NCI-H82 treated with DMSO at 0.1 percent for 48 hours (cell line): ENCODE measurements at regions not wholly inside any gene's neighbourhood (a gene's known extent, or its start where the extent isn't known, plus 50 kb on each side); places are given as distances from the start of the nearest gene placed in this dataset.
"Not testable (repeated sequence)": the region's sequence is repeated elsewhere in the genome, so short reads cannot be mapped to it uniquely, and the experiment has no call there.

ENCODE experiments used
- DNase-seq: peaks from one replicate; lab custom pipeline; 2025; ENCODE audit not compliant: unreplicated experiment; lab: John Stamatoyannopoulos, UW

GRCh38 chr5:79924936-79925893, 65.8 kb downstream of the MTX3 start:
- DNase-seq: peak; percentile 1

- DNase-seq: no peak
These were observed 67.6 kb downstream of the MTX3 start for GRCh38 chr5:79923431-79923830.

- DNase-seq: no peak
These were observed 68.4 kb downstream of the MTX3 start for GRCh38 chr5:79922626-79923025.

DNA sequence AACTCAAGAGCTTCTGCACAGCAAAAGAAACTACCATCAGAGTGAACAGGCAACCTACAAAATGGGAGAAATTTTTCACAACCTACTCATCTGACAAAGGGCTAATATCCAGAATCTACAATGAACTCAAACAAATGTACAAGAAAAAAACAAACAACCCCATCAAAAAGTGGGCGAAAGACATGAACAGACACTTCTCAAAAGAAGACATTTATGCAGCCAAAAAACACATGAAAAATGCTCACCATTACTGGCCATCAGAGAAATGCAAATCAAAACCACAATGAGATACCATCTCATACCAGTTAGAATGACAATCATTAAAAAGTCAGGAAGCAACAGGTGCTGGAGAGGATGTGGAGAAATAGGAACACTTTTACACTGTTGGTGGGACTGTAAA, 83.6 kb downstream of the MTX3 start:
- not testable (repeated sequence) for DNase-seq

GRCh38 chr5:79902571-79902970, 88.5 kb downstream of the MTX3 start:
- not testable (repeated sequence) for DNase-seq

- DNase-seq: no peak
These were observed 89.4 kb downstream of the MTX3 start for GRCh38 chr5:79901631-79902030.

- no peak for DNase-seq
These were observed 92.5 kb downstream of the MTX3 start for GRCh38 chr5:79898611-79899010.

DNA sequence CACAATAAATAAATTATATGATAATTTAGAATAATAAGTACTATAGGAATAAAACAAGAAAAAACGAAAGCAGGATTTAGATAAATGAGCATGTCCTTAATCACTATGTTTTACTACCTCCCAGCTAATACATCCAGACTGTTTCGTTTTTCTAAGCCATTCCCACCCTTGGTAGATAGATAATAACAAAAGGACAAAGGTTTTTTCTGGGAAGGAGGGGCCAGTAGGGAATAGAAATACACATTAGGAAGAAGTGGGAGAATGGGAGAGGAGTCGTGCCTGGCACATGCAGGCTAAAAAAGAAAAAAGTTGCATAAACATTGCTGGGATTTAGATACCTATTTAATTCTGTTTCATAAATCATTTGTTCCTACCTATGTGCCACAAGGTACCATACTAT, 97.1 kb downstream of the MTX3 start:
- DNase-seq: no peak

- no peak for DNase-seq
These were observed 97.6 kb downstream of the MTX3 start for GRCh38 chr5:79893485-79893884.

- DNase-seq: no peak
These were observed 100.2 kb downstream of the MTX3 start for GRCh38 chr5:79890930-79891249.

GRCh38 chr5:79890119-79890929, 100.7 kb downstream of the MTX3 start:
- no peak for DNase-seq

DNA sequence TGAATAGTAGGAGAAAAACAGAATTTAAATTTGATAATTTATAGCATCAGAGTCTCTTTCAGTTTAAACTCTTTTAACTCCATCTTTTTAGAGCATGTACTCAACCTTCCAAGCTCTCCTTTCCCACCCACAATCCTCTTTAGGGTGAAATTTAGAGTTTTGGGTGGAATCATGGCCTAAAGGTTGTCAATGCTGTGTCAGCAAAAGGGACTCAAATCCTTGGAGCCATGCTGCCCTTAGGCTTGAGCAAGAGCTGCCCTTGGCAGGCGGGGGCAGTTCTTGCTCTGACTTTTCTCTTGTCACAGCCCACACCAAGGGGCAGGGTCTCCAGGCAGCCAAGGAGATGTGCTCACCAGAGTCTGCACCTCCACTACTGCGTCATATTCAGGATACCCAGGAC, 102.4 kb downstream of the MTX3 start:
- DNase-seq: no peak

DNA sequence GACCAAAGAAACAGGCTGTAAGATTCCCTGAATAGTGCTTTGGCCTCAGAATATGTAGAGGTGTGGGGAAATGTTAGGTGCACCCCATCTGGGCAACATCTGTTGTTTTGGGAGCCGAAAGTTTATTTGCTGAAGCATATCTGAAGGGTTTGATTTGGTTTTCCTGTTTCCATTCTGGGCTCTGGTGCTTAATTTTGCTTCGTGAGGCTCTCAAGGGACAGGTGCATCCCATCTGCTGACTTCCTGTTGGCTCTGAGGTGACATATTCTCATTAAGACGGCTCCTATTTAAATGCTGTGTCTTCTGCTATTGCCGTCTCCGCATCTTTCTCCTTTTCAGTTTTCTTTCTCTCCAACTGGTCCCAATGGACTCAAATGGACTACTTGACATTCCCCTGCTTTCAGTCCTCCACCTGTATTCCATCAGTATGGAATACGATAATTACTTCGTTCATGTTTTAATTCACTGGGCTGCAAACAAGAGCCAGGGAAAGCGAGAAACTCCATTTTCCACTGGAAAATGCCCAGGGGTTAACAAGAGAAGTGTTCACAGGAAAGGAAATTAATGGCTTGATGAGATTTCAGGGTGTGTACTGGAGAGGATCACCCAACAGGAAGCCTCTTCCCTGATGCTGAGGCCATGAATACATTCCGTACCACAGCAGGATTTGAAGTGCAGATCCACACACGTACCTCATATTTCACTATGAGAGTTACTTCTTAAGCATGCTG, 104.0 kb downstream of the MTX3 start:
- DNase-seq: no peak

DNA sequence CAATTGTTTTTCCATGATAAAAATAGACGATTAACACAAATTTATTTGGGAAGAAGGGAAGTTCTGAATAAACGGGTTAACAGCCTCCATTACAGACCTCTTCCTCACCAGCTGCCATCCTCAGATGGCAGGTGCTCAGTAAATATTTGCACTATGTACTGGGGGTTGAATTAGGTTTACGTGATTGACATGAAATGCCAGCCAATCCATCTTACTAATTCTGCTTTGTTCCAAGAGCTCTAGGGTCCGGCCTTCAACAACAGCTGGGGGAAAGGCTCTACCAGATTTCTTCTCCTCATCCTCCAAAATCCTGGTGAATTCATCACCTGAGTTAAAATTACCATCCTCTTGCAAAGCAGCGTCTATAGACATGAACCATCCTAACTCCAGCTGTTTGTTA, 104.6 kb downstream of the MTX3 start:
- DNase-seq: no peak

GRCh38 chr5:79879880-79880279, 111.2 kb downstream of the MTX3 start:
- not testable (repeated sequence) for DNase-seq

DNA sequence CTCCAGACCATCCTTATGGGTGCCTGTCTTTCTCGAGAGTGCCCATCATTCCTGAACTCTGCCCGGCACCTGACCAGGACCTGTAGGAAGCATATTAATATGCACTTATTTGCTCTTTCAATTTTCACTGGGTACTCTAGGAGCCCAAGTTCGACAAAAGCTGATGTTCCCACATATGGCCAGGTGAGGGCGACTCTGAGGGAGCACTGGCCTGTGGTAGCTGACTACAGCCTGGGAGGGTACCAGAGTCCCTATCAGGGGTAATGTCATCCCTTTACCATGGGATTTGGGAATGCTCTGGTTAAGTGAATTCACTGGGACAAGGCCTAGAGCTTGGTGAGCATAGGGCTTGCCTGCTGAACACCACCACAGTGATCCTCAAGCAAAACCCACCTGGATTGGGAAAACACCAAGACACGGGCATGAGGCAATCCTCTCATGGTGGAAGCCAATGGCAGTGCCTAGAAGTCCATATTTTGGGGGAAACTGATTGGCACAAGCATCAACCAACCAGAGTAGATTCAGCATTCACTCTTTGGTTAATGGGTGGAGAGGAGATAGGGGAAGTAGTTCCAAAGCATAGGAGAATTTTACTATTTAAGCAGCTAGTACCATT, 112.2 kb downstream of the MTX3 start:
- DNase-seq: no peak

DNA sequence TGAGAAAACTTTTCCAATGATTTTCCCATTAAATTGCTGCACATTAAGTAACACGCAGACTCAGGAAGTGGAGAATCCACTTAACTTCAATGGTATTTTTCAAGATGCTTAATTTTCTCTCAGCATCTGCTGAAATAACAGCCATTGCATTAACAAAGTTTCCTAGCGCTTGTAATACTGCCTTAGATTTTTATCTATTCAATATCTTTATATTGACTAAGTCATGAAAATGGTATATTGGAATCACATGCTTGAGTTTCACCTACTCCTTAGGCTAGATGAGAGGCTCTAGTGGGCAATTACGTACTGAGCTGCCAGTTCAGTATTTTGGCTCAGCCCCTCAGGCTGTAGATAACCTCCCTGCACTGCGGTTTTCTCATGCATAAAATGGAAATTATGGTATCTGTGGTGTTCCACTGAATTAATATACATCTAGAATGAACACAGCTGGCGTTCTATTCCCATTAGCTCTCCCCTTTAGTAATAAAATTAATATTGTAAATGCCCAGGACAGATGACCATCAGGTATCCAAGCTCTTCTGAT, 112.9 kb downstream of the MTX3 start:
- no peak for DNase-seq

DNA sequence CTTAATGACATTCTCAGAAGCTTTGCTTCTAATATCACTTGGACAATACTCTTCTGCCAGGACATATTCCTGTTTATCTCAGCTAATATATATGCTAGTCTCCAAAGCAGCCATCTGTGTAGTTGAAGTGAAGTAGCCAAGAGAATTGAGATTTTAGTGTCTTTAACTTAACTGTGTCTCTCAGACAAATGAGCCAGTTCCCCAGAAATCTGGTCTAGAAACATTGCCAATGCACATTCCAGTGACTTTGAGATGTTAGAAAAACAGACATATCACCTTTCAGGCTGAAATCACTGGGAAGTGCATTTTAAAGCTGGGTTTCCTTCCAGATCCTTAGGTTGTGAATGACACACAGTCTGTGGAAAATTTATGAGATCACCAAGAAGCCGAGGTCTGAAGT, 114.6 kb downstream of the MTX3 start:
- DNase-seq: no peak

DNA sequence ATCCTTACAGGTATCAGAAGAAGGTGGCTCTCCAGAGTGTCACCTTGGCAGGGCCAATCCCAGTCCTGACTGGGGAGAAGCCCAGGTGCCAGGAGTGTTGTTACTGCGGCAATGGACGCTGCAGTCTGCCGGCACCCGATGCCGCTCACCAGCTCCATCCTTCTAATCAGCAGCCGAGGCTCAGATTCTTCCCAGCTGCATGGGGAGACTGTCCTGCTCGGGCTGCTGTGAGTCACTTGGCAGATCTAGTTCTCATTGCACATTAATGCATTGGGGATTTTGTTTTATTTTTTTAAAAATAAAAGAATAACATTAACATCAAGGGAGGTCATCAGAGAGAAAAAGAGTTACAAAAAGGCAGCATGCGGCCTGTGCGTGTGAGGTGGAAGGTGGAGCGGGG, 115.8 kb downstream of the MTX3 start:
- DNase-seq: no peak

GRCh38 chr5:79873187-79873586, 117.9 kb downstream of the MTX3 start:
- no peak for DNase-seq

GRCh38 chr5:79872291-79872690, 118.8 kb downstream of the MTX3 start:
- DNase-seq: no peak
